WERI-Rb-1 (cell line): ENCODE measurements at regions not wholly inside any gene's neighbourhood (a gene's known extent, or its start where the extent isn't known, plus 50 kb on each side); places are given as distances from the start of the nearest gene placed in this dataset.

ENCODE experiments used
- DNase-seq: peaks from one replicate; pipeline ENCODE4 v3.0.0-alpha.2; 2020
- H3K27ac ChIP-seq: fragments of 250-450 bp; sonication (Bioruptor Pico); 2 replicates; pipeline ENCODE4 v1.5.1; 2020; ENCODE audit warnings: mild to moderate bottlenecking, moderate library complexity
- H3K27me3 ChIP-seq: fragments of 250-450 bp; sonication (Bioruptor Pico); 2 replicates; pipeline ENCODE4 v1.5.1; 2021; ENCODE audit warnings: mild to moderate bottlenecking, low read depth, moderate library complexity; ENCODE audit not compliant: insufficient read depth, severe bottlenecking
- H3K36me3 ChIP-seq: fragments of 250-450 bp; sonication (Bioruptor Pico); 2 replicates; pipeline ENCODE4 v1.5.1; 2020; ENCODE audit warnings: mild to moderate bottlenecking, moderate library complexity
- H3K4me3 ChIP-seq: 2 replicates; pipeline ENCODE4 v1.5.1; 2011; ENCODE audit warnings: low read depth, mild to moderate bottlenecking, control low read depth, low read length
- H3K9me3 ChIP-seq: fragments of 250-450 bp; sonication (Bioruptor Pico); 2 replicates; pipeline ENCODE4 v1.5.1; 2021; ENCODE audit warnings: mild to moderate bottlenecking, moderate library complexity; ENCODE audit not compliant: severe bottlenecking
- TF ChIP-seq, protein P1 (sequence below): IDR thresholded peaks from 2 replicates; pipeline ENCODE4 v1.5.1; 2011; ENCODE audit warnings: low read depth, mild to moderate bottlenecking, control low read depth, inconsistent platforms, low read length

DNA sequence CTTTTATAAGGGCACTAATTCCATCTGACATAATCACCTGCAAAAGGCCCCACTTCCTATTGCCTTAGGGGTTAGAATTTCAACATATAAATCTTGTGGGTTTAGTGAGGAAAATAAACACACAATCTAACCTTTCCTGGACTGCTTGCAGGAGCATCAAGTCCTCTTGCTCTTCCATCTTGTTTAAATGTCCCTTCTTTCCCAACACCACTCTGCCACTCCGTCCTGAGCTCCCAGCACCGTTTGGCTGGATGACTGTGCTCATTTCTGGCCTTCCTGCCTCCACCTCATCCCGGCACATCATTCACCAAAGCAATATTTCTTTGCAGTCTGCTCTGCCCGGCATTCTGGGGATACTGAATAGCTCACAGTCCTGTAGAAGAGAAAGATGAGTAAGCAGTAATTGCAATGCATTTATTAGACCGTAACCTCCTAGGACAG is 247.8 kb downstream of the BCL2 start:
- TF ChIP-seq, protein P1, sequence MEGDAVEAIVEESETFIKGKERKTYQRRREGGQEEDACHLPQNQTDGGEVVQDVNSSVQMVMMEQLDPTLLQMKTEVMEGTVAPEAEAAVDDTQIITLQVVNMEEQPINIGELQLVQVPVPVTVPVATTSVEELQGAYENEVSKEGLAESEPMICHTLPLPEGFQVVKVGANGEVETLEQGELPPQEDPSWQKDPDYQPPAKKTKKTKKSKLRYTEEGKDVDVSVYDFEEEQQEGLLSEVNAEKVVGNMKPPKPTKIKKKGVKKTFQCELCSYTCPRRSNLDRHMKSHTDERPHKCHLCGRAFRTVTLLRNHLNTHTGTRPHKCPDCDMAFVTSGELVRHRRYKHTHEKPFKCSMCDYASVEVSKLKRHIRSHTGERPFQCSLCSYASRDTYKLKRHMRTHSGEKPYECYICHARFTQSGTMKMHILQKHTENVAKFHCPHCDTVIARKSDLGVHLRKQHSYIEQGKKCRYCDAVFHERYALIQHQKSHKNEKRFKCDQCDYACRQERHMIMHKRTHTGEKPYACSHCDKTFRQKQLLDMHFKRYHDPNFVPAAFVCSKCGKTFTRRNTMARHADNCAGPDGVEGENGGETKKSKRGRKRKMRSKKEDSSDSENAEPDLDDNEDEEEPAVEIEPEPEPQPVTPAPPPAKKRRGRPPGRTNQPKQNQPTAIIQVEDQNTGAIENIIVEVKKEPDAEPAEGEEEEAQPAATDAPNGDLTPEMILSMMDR: no peak
- no peaks in the 10 kb centered on the region for H3K27me3 ChIP-seq
- no peak for DNase-seq

DNA sequence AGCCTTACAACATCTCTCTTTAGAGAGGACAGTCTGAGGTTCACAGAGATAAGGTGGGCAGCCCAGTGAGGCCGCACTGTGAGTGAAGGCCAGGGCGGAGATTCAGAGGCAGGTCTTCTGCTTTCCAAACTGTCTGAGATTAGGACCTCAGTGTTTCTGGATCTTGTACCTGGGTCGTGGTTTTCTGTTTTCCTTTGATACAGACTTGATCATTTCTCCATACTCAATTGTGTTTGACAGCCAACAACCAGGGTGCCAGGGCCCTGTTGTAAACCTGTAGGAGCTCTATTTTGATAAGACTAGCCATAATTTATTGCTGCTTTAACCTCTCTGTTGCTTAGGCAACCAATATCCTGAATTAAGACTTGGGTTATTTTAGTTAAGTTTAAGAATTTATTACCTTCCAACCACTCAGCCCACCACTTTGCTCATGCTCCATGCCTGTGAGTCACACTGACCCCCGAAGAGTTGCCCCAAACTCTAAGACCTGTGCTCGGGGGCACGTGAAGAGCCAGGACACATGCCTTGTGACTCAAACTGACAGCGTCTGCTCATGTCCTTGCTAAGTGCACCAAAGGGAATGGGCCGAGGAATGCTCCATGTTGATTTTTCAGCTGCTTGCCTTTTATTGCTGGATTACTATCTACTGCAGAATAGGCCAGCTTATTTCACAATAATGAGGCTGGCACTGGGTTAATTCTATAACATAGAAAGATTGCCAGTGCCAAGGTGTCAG is 248.6 kb downstream of the BCL2 start:
- Histone ChIP-seq H3K4me3 (no peak overlapping the region), H3K9me3 (no peaks in the 10 kb centered on the region), H3K27me3 (no peaks in the 10 kb centered on the region), H3K27ac (no peak overlapping the region), H3K36me3 (no peaks in the 10 kb centered on the region)
- TF ChIP-seq, protein P1: no peak
- no peak for DNase-seq

More for the DNA sequence above, 247.8 kb downstream of the BCL2 start:
- Histone ChIP-seq H3K27ac (no peak overlapping the region), H3K36me3 (no peaks in the 10 kb centered on the region), H3K4me3 (no peak overlapping the region), H3K9me3 (no peaks in the 10 kb centered on the region)

DNA sequence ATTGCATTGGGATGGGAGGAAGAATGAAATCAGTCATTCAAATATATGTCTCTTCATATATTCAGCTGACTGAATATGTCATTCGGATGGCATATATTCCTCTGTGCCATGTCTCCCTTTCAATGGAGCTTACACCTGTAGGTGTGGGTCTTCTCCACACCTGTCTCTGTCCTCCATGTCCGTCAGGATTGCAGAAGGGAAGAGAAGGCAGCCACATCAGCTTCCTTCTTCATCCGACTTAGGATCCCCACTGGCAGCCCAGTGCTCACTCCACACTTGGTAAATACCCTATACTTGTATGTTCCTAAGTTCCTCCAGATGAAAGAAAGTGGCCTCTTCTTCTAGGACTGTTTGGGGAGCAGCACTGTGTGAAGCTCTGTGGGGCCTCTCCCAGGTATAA is 250.1 kb downstream of the BCL2 start:
- TF ChIP-seq, protein P1: no peak
- H3K27me3 ChIP-seq: no peaks in the 10 kb centered on the region
- H3K27ac ChIP-seq: no peak overlapping the region
- H3K4me3 ChIP-seq: no peak overlapping the region
- H3K36me3 ChIP-seq: no peaks in the 10 kb centered on the region
- DNase-seq: no peak
- no peaks in the 10 kb centered on the region for H3K9me3 ChIP-seq

DNA sequence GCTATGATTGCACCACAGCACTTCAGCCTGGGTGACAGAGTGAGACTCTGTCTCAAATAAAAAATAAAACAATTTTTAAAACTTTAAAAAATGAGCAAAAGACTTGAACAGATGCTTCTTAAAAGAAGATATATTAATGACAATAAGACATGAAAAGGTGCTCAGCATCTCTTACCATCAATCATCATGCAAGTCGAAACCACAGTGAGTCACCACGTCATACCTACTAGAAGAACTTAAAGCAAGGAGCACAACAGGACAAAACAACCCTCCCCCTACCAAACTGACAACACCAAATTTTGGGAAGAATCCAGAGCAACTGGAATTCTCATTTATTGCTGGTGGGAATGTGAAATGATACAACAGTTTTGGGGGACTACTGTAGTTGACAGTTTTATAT is 251.6 kb downstream of the BCL2 start:
- H3K9me3 ChIP-seq: no peaks in the 10 kb centered on the region

DNA sequence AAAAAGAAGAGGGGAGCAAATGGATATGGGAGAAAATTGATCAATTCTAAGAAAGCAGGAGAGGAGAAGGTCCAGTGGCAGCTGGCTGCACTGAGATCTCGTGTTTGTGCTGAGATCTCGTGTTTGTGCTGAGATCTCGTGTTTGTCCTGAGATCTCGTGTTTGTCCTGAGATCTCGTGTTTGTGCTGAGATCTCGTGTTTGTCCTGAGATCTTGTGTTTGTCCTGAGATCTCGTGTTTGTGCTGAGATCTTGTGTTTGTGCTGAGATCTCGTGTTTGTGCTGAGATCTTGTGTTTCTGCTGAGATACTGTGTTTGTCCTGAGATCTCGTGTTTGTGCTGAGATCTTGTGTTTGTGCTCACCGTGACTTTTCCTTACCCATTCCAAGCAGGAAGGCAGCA is 254.4 kb downstream of the BCL2 start:
- no peak for DNase-seq
- H3K27me3 ChIP-seq: no peaks in the 10 kb centered on the region
- no peaks in the 10 kb centered on the region for H3K9me3 ChIP-seq
- no peak overlapping the region for H3K4me3 ChIP-seq
- no peak overlapping the region for H3K27ac ChIP-seq
- H3K36me3 ChIP-seq: no peaks in the 10 kb centered on the region
- TF ChIP-seq, protein P1: no peak

More for the DNA sequence above, 251.6 kb downstream of the BCL2 start:
- H3K27ac ChIP-seq: no peak overlapping the region
- no peaks in the 10 kb centered on the region for H3K36me3 ChIP-seq
- DNase-seq: no peak
- no peaks in the 10 kb centered on the region for H3K27me3 ChIP-seq
- TF ChIP-seq, protein P1: no peak
- no peak overlapping the region for H3K4me3 ChIP-seq

DNA sequence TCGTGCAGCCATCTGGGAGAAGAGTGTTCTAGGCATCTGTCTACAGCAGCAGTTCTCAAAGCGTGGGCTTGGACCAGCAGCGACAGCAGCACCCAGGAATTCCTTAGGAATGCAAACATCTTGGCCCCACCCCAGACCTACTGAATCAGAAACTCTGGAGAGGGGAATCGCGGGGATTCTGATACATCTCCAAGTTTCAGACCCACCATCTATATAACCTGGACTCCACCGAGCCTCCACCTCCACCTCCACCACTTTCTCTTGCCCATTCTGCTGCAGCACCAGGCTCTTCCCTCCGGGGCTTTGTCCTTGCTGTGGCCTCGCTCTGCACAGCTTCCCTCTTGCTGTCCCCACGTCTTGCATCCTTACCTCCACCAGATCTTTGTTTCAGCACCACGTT is 256.4 kb downstream of the BCL2 start:
- Histone ChIP-seq H3K9me3 (no peaks in the 10 kb centered on the region), H3K27ac (no peak overlapping the region), H3K4me3 (no peak overlapping the region), H3K27me3 (no peaks in the 10 kb centered on the region), H3K36me3 (no peaks in the 10 kb centered on the region)
- TF ChIP-seq, protein P1: no peak
- DNase-seq: no peak
